C4-2B (cell line): ENCODE measurements at regions not wholly inside any gene's neighbourhood (a gene's known extent, or its start where the extent isn't known, plus 50 kb on each side); places are given as distances from the start of the nearest gene placed in this dataset.

Source experiments
- CTCF ChIP-seq: fragments of 450-650 bp; conservative IDR thresholded peaks from 2 replicates; pipeline ENCODE4 v1.5.1; 2017; ENCODE audit warnings: mild to moderate bottlenecking
- ZFX ChIP-seq: fragments of 450-650 bp; IDR thresholded peaks from 2 replicates; pipeline ENCODE4 v1.6.1; 2017

GRCh38 chr3:164419220-164419619 lies 659.1 kb downstream of the SI start:
- TF ChIP-seq CTCF: no peak; the same call in 1 of the 2 replicates
- no peak for TF ChIP-seq ZFX
